PFSK-1 (cell line): ENCODE measurements at regions not wholly inside any gene's neighbourhood (a gene's known extent, or its start where the extent isn't known, plus 50 kb on each side); places are given as distances from the start of the nearest gene placed in this dataset.

Experiments
- FOXP2 ChIP-seq: optimal IDR thresholded peaks from 2 replicates; pipeline ENCODE3; 2011; ENCODE audit warnings: borderline replicate concordance, control low read depth, inconsistent platforms; ENCODE audit not compliant: insufficient read depth; ENCODE audit errors: extremely low read length, extremely low read depth
- POLR2AphosphoS5 ChIP-seq: IDR thresholded peaks from 2 replicates; pipeline ENCODE4 v1.6.1; 2012; ENCODE audit warnings: low read depth, mild to moderate bottlenecking, control low read depth, low read length, moderate library complexity
- REST ChIP-seq, 2 experiments: IDR thresholded peaks; 2 replicates each; pipeline versions ENCODE4 v1.6.1 to v1.8.0; 2011 to 2012; ENCODE audit warnings: low read depth in 2 of 2, low read length in 2 of 2, control low read depth in 1 of 2, inconsistent platforms in 1 of 2, mild to moderate bottlenecking in 1 of 2, moderate library complexity in 1 of 2; ENCODE audit not compliant: insufficient read depth in 1 of 2
- SIN3A ChIP-seq: IDR thresholded peaks from 2 replicates; pipeline ENCODE4 v1.6.1; 2012; ENCODE audit warnings: mild to moderate bottlenecking, low read length, moderate library complexity, borderline replicate concordance; ENCODE audit not compliant: insufficient read depth
- TAF1 ChIP-seq: IDR thresholded peaks from 2 replicates; pipeline ENCODE4 v1.6.1; 2012; ENCODE audit warnings: low read length, control low read depth, borderline replicate concordance; ENCODE audit not compliant: insufficient read depth

GRCh38 chr5:174527916-174528540, 196.4 kb upstream of the MSX2 start:
- TF ChIP-seq TAF1 (no peak), POLR2AphosphoS5 (no peak), SIN3A (no peak), REST (IDR thresholded peaks at IDR 0.05; ENCODE audit: insufficient read depth in 1 of 2, low read depth in 2 of 2, low read length in 2 of 2) (no peak), FOXP2 (no peak)

- TF ChIP-seq REST (IDR thresholded peaks at IDR 0.05; ENCODE audit: insufficient read depth in 1 of 2, low read depth in 2 of 2, low read length in 2 of 2), result no peak
- no peak for TF ChIP-seq FOXP2
- TF ChIP-seq POLR2AphosphoS5, result no peak
- no peak for TF ChIP-seq TAF1
- TF ChIP-seq SIN3A, result no peak
These were observed 195.4 kb upstream of the MSX2 start for GRCh38 chr5:174528821-174529544.

GRCh38 chr5:174529925-174530681, 194.3 kb upstream of the MSX2 start:
- TF ChIP-seq FOXP2 (no peak), SIN3A (no peak), REST (IDR thresholded peaks at IDR 0.05; ENCODE audit: insufficient read depth in 1 of 2, low read depth in 2 of 2, low read length in 2 of 2) (no peak), POLR2AphosphoS5 (no peak), TAF1 (no peak)

GRCh38 chr5:174531782-174532191, 192.6 kb upstream of the MSX2 start:
- TF ChIP-seq FOXP2 (no peak), POLR2AphosphoS5 (no peak), REST (IDR thresholded peaks at IDR 0.05; ENCODE audit: insufficient read depth in 1 of 2, low read depth in 2 of 2, low read length in 2 of 2) (no peak), SIN3A (no peak)
